ENCODE measurements at regions not wholly inside any gene's neighbourhood (a gene's known extent, or its start where the extent isn't known, plus 50 kb on each side); places are given as distances from the start of the nearest gene placed in this dataset.

GRCh38 chr3:10581716-10582115, 76.3 kb upstream of the ATP2B2 start:
- no peak for DNase-seq (ENCODE audit: low read depth)
- no peak for TF ChIP-seq CTCF (IDR thresholded peaks at IDR 0.05; ENCODE audit: low read length, missing control alignments)
- H3K4me3 ChIP-seq (replicated peaks; ENCODE audit: low read depth, low read length), result no peak overlapping the region

DNA sequence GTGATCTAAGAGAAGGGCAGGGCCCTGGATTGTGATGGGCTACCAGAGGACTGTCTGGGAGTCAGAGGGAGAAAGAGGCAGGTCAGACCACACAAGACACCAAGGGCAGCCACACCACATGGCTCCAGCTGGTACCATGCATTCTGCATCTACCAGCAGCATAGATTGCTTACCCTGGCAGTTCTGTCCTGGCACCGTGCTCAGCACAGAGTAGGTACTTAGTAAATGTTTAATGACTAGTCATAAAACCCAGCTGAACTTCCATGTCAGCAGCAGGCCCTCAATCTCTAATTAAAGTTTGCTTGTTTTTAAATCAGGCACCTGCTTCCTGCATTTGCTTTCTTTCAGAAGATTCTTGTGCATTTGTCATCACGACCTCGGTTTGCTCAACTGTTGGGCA, 77.3 kb upstream of the ATP2B2 start:
- H3K4me3 ChIP-seq (replicated peaks; ENCODE audit: low read depth, low read length), result no peak overlapping the region
- TF ChIP-seq CTCF (IDR thresholded peaks at IDR 0.05; ENCODE audit: low read length, missing control alignments), result no peak
- DNase-seq (ENCODE audit: low read depth), result no peak

GRCh38 chr3:10583798-10584708, 78.7 kb upstream of the ATP2B2 start:
- no peak for TF ChIP-seq CTCF (IDR thresholded peaks at IDR 0.05; ENCODE audit: low read length, missing control alignments)
- DNase-seq (ENCODE audit: low read depth), result no peak
- H3K4me3 ChIP-seq (replicated peaks; ENCODE audit: low read depth, low read length), result no peak overlapping the region

DNA sequence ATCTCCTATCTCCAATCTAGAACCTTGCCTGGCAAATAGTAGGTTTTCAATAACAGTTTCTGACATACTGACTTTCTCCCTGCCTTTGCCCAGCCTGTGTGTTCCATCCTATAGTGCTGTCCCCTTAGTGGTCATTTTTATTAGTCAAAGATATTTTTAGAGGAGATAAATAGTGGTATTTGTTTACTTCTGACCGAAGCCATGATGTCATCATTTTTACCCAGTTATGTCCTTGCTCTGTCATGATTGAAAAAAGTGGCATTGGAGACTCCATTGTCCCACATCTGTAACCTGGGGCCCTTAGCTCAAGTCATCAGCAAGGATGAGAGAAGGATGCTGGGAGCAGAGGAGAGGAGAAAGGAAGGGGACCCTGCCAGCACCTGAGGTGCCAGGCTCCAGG, 80.6 kb upstream of the ATP2B2 start:
- no peak for DNase-seq (ENCODE audit: low read depth)
- no peak overlapping the region for H3K4me3 ChIP-seq (replicated peaks; ENCODE audit: low read depth, low read length)
- TF ChIP-seq CTCF (IDR thresholded peaks at IDR 0.05; ENCODE audit: low read length, missing control alignments), result no peak

DNA sequence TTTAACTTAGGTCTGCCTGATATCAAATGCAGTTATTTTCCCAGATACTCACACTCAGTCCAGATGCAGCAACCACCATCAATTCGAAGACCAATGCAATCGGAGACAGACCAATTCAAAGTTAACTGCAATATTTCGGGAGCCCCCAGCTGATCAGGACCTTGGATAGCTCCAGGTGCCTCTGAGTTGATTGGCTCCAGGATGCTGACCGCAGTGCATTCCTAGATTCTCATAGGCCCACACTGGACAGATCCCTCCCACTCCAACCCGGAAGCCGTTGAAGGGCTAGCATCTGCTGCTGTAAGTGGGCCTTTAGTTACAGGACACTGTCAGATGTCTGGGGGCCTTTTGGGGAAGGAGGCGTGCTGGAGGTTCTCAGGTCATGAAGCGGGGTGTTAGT, 89.5 kb upstream of the ATP2B2 start:
- no peak overlapping the region for H3K4me3 ChIP-seq (replicated peaks; ENCODE audit: low read depth, low read length)
- peak; percentile 59 for DNase-seq (ENCODE audit: low read depth)
- no peak for TF ChIP-seq CTCF (IDR thresholded peaks at IDR 0.05; ENCODE audit: low read length, missing control alignments)

- no peak for TF ChIP-seq CTCF (IDR thresholded peaks at IDR 0.05; ENCODE audit: low read length, missing control alignments)
Measured at GRCh38 chr3:10596746-10597448, 91.5 kb upstream of the ATP2B2 start.

More at GRCh38 chr3:10596746-10597448, 91.5 kb upstream of the ATP2B2 start:
- no peak for DNase-seq (ENCODE audit: low read depth)
- H3K4me3 ChIP-seq (replicated peaks; ENCODE audit: low read depth, low read length), result no peak overlapping the region

Measured in fibroblast of pulmonary artery (primary cell).